Central memory CD8-positive, alpha-beta T cell (primary cell): ENCODE measurements at regions not wholly inside any gene's neighbourhood (a gene's known extent, or its start where the extent isn't known, plus 50 kb on each side); places are given as distances from the start of the nearest gene placed in this dataset.

Source experiments
- ATAC-seq: fragments of 150-1000 bp; cut with Tn5 transposase; replicated peaks from 2 replicates; pipeline ENCODE4 v1.10.0; 2022; ENCODE audit warnings: mild to moderate bottlenecking, moderate FRiP score, moderate number of reproducible peaks; ENCODE audit not compliant: poor library complexity, severe bottlenecking; ENCODE audit errors: extremely low read depth
- DNase-seq, 2 donors: peaks; one replicate each; pipeline ENCODE4 v3.0.0; 2021; ENCODE audit warnings: low spot score in 2 of 2
- H3K27ac Mint-ChIP-seq: one replicate; pipeline ENCODE4 v1.8.0; 2022; ENCODE audit warnings: low read depth, mild to moderate bottlenecking, moderate library complexity, mixed read lengths
- H3K27me3 Mint-ChIP-seq: one replicate; pipeline ENCODE4 v1.8.0; 2022; ENCODE audit warnings: mixed read lengths
- H3K36me3 Mint-ChIP-seq: one replicate; pipeline ENCODE4 v1.8.0; 2022; ENCODE audit warnings: mild to moderate bottlenecking, moderate library complexity, mixed read lengths; ENCODE audit not compliant: insufficient read depth
- H3K4me1 Mint-ChIP-seq: one replicate; pipeline ENCODE4 v1.8.0; 2022; ENCODE audit warnings: mixed read lengths
- H3K4me3 Mint-ChIP-seq: one replicate; pipeline ENCODE4 v1.8.0; 2022; ENCODE audit warnings: mild to moderate bottlenecking, moderate library complexity, mixed read lengths
- H3K9me3 Mint-ChIP-seq: one replicate; pipeline ENCODE4 v1.8.0; 2022; ENCODE audit warnings: mixed read lengths

- H3K9me3 Mint-ChIP-seq, result peaks cover 27% of the 10 kb centered on the region
- no peaks in the 10 kb centered on the region for H3K36me3 Mint-ChIP-seq
Observed at GRCh38 chr14:84397631-84398030, 1132.3 kb upstream of the FLRT2 start.

GRCh38 chr14:84399296-84399910, 1130.5 kb upstream of the FLRT2 start:
- Mint-ChIP-seq H3K4me1 (no peaks in the 10 kb centered on the region), H3K4me3 (no peak overlapping the region), H3K9me3 (peaks cover 19% of the 10 kb centered on the region), H3K27ac (no peak overlapping the region), H3K36me3 (no peaks in the 10 kb centered on the region), H3K27me3 (no peaks in the 10 kb centered on the region)
- no peak for ATAC-seq
- DNase-seq, result no peak

More at GRCh38 chr14:84397631-84398030, 1132.3 kb upstream of the FLRT2 start:
- Mint-ChIP-seq H3K27ac (no peak overlapping the region), H3K27me3 (no peaks in the 10 kb centered on the region), H3K4me1 (no peaks in the 10 kb centered on the region), H3K4me3 (no peak overlapping the region)
- DNase-seq (no peak), ATAC-seq (no peak)

DNA sequence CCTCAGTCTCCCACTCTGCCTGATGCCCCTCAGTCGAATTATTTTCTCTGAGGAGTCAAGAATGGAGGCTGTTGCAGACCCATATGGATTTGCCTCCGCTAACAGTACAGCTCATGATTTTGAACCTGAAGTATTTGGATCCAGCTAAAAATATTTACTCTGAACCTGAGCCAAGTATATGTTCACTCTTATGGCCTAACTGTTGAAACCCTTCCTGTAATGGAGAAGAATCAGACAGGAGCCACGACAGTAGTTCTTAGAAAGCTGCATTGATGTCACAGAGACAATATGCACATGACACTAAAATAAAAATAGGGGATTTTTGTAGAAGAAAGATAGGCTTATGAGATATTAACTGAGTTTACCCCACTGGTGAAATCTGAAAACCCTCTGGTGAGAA, 1128.3 kb upstream of the FLRT2 start:
- Mint-ChIP-seq H3K27ac (no peak overlapping the region), H3K36me3 (no peaks in the 10 kb centered on the region), H3K9me3 (peaks cover 7% of the 10 kb centered on the region), H3K4me1 (no peaks in the 10 kb centered on the region), H3K27me3 (no peaks in the 10 kb centered on the region), H3K4me3 (no peak overlapping the region)
- no peak for ATAC-seq
- no peak for DNase-seq

- H3K36me3 Mint-ChIP-seq, result no peaks in the 10 kb centered on the region
- no peak for DNase-seq
- peaks cover 7% of the 10 kb centered on the region for H3K9me3 Mint-ChIP-seq
- no peaks in the 10 kb centered on the region for H3K4me1 Mint-ChIP-seq
- no peaks in the 10 kb centered on the region for H3K27me3 Mint-ChIP-seq
- no peak overlapping the region for H3K4me3 Mint-ChIP-seq
- H3K27ac Mint-ChIP-seq, result no peak overlapping the region
- no peak for ATAC-seq
Observed at GRCh38 chr14:84403585-84403984, 1126.4 kb upstream of the FLRT2 start.

- no peak overlapping the region for H3K27ac Mint-ChIP-seq
- no peak overlapping the region for H3K4me3 Mint-ChIP-seq
- no peaks in the 10 kb centered on the region for H3K4me1 Mint-ChIP-seq
- peaks cover 7% of the 10 kb centered on the region for H3K9me3 Mint-ChIP-seq
- no peaks in the 10 kb centered on the region for H3K36me3 Mint-ChIP-seq
- ATAC-seq (no peak), DNase-seq (no peak)
- H3K27me3 Mint-ChIP-seq, result no peaks in the 10 kb centered on the region
Observed at GRCh38 chr14:84404246-84404645, 1125.7 kb upstream of the FLRT2 start.

DNA sequence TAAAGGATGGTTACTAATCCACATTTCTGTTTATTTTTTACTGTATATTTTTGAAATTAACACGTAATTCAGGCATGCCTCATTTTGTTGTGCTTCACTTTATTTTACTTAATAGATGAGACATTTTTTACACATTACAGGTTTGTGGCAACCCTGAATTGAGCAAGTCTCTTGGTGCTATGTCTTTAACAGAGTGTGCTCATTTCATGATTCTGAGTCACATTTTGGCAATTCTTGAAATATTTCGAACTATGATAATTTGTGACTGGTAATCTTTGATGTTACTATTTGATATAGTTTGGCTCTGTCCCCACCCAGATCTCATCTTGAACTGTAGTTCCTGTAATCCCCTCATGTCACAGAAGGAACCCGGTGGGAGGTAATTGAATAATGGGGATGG, 1120.5 kb upstream of the FLRT2 start:
- no peaks in the 10 kb centered on the region for H3K36me3 Mint-ChIP-seq
- H3K4me3 Mint-ChIP-seq, result no peak overlapping the region
- DNase-seq (no peak), ATAC-seq (no peak)
- H3K27me3 Mint-ChIP-seq, result no peaks in the 10 kb centered on the region
- H3K4me1 Mint-ChIP-seq, result no peaks in the 10 kb centered on the region
- H3K9me3 Mint-ChIP-seq, result peaks cover 34% of the 10 kb centered on the region
- H3K27ac Mint-ChIP-seq, result no peak overlapping the region

DNA sequence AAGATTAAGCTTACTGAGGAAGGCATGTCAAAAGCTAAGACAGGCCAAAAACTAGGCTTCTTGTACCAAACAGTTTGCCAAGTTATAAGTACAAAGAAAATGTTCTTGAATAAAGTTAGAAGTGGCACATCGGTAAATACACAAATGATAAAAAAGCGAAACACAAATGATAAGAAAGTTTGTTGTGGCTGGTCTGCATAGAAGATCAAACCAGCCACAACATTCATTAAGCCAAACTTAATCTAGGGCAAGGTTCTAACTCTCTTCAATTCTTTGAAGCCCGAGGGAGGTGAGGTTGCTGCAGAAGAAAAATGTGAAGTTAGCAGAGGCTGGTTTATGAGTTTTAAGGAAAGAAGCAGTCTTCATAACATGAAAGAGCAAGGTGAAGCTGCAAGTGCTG, 1119.6 kb upstream of the FLRT2 start:
- H3K27ac Mint-ChIP-seq, result no peak overlapping the region
- DNase-seq (no peak), ATAC-seq (no peak)
- H3K36me3 Mint-ChIP-seq, result no peaks in the 10 kb centered on the region
- H3K4me3 Mint-ChIP-seq, result no peak overlapping the region
- no peaks in the 10 kb centered on the region for H3K27me3 Mint-ChIP-seq
- H3K9me3 Mint-ChIP-seq, result peaks cover 34% of the 10 kb centered on the region
- H3K4me1 Mint-ChIP-seq, result no peaks in the 10 kb centered on the region

DNA sequence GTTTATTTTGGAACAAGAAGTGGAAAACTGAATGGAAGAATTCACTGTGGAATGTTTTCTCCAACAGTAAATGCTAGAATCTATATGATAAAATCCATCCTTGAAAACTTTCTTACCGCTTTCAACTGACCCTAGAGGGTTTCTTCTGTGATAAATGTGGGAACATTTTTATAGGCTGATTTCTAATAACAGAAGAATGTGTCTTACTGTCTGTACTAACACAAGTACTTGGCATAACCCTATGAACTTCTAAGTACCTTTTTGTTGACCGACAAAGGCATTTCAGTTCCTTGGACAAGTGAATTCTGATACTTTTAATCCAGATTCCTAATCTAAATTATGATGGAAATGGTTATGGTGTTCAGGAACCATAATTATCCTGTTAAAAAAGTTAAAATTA, 1109.7 kb upstream of the FLRT2 start:
- Mint-ChIP-seq H3K27ac (no peak overlapping the region), H3K9me3 (peaks cover 17% of the 10 kb centered on the region), H3K4me1 (no peaks in the 10 kb centered on the region), H3K4me3 (no peak overlapping the region), H3K36me3 (peaks cover 1% of the 10 kb centered on the region), H3K27me3 (no peaks in the 10 kb centered on the region)
- DNase-seq (no peak), ATAC-seq (no peak)

DNA sequence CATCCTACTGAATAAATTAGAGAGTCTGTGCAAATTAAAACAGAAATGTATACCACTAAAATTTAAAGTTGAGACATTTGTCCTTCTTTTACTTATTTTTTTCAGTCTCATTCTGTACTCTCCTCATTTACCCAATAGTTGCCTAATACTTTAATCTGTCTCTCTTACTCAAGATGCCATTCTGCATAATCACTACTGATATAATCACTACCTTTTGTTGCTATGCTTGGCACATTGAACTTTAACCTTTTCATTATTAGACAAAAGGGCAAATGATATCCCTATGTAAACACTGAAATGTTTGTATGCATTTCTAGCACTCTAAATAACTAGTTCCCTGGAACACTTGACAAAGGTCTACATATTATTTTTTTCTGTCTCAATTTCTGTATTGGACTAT, 1108.3 kb upstream of the FLRT2 start:
- Mint-ChIP-seq H3K4me1 (no peaks in the 10 kb centered on the region), H3K36me3 (peaks cover 1% of the 10 kb centered on the region), H3K9me3 (peaks cover 18% of the 10 kb centered on the region), H3K27ac (no peak overlapping the region), H3K27me3 (no peaks in the 10 kb centered on the region), H3K4me3 (no peak overlapping the region)
- no peak for ATAC-seq
- DNase-seq, result no peak

DNA sequence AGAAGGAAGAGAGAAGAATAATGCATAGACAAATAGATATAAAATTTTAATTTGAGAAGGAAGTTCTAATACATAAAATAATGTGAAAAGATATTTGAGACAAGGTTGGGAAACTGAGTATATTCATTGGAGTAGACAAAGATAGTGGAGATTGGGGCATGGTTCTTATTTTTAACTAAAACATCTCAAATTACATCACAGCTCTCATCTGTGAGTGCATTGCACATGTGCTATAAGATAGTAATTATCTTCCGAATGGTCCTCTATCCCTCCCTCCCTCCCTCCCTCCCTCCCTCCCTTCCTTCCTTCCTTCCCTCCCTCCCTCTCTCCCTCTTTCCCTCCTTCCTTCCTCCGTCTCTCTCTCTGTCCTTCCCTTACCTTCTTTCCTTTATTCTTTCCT, 1104.0 kb upstream of the FLRT2 start:
- no peak for ATAC-seq
- DNase-seq, result no peak
- no peak overlapping the region for H3K4me3 Mint-ChIP-seq
- H3K27me3 Mint-ChIP-seq, result no peaks in the 10 kb centered on the region
- no peaks in the 10 kb centered on the region for H3K36me3 Mint-ChIP-seq
- peaks cover 10% of the 10 kb centered on the region for H3K9me3 Mint-ChIP-seq
- no peak overlapping the region for H3K27ac Mint-ChIP-seq
- no peaks in the 10 kb centered on the region for H3K4me1 Mint-ChIP-seq

DNA sequence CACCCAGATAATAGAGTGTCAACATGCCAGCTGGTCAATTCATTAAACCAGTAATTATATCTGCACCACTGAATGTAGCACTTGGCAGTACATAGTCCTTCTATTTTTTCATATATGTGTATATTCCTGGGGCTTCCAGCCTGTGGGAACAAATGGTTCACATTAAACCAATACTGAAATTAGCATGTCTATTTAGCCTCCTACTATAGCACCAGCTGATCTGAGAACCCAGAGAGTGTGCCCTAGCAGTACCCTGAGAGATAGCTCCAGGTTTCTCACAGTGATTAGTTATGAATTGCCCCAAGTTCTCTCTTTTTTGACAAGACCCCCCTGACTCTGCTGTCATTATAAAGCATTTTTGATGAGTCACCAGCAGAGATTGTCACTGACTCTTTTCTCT, 1097.3 kb upstream of the FLRT2 start:
- ATAC-seq, result no peak
- H3K36me3 Mint-ChIP-seq, result no peaks in the 10 kb centered on the region
- no peak overlapping the region for H3K27ac Mint-ChIP-seq
- H3K4me3 Mint-ChIP-seq, result no peak overlapping the region
- DNase-seq, result no peak
- peaks cover 13% of the 10 kb centered on the region for H3K9me3 Mint-ChIP-seq
- no peaks in the 10 kb centered on the region for H3K4me1 Mint-ChIP-seq
- no peaks in the 10 kb centered on the region for H3K27me3 Mint-ChIP-seq

GRCh38 chr14:84433961-84434360, 1096.0 kb upstream of the FLRT2 start:
- DNase-seq, result no peak
- Mint-ChIP-seq H3K9me3 (peaks cover 13% of the 10 kb centered on the region), H3K27ac (no peak overlapping the region), H3K4me3 (no peak overlapping the region), H3K4me1 (no peaks in the 10 kb centered on the region), H3K36me3 (no peaks in the 10 kb centered on the region), H3K27me3 (no peaks in the 10 kb centered on the region)
- ATAC-seq, result no peak

GRCh38 chr14:84435820-84436324, 1094.1 kb upstream of the FLRT2 start:
- DNase-seq, result no peak
- H3K27me3 Mint-ChIP-seq, result no peaks in the 10 kb centered on the region
- ATAC-seq, result no peak

More at GRCh38 chr14:84435820-84436324, 1094.1 kb upstream of the FLRT2 start:
- no peak overlapping the region for H3K4me3 Mint-ChIP-seq
- no peaks in the 10 kb centered on the region for H3K36me3 Mint-ChIP-seq
- H3K4me1 Mint-ChIP-seq, result no peaks in the 10 kb centered on the region
- no peak overlapping the region for H3K27ac Mint-ChIP-seq
- H3K9me3 Mint-ChIP-seq, result peaks cover 16% of the 10 kb centered on the region
